Skeletal muscle tissue (tissue), 3 donors: ENCODE measurements at regions not wholly inside any gene's neighbourhood (a gene's known extent, or its start where the extent isn't known, plus 50 kb on each side); places are given as distances from the start of the nearest gene placed in this dataset.
"Not testable (repeated sequence)": the region's sequence is repeated elsewhere in the genome, so short reads cannot be mapped to it uniquely, and the experiment has no call there.

ENCODE experiments used
- H3K27ac ChIP-seq: one replicate; pipeline ENCODE4 v1.7.0; 2013; ENCODE audit warnings: mild to moderate bottlenecking, low read depth, low read length, inconsistent platforms
- H3K27me3 ChIP-seq, 3 donors: one replicate each; pipeline ENCODE4 v1.7.0; 2013; ENCODE audit warnings: low read length in 3 of 3; ENCODE audit not compliant: control insufficient read depth in 3 of 3, insufficient read depth in 3 of 3
- H3K36me3 ChIP-seq, 3 donors: one replicate each; pipeline ENCODE4 v1.7.0; 2013; ENCODE audit warnings: low read length in 3 of 3; ENCODE audit not compliant: control insufficient read depth in 3 of 3, insufficient read depth in 3 of 3
- H3K4me1 ChIP-seq, 3 donors: one replicate each; pipeline ENCODE4 v1.7.0; 2013; ENCODE audit warnings: low read length in 3 of 3, mild to moderate bottlenecking in 3 of 3; ENCODE audit not compliant: control insufficient read depth in 3 of 3, insufficient read depth in 3 of 3
- H3K4me3 ChIP-seq, 3 donors: one replicate each; pipeline ENCODE4 v1.7.0; 2013; ENCODE audit warnings: low read length in 3 of 3
- H3K9ac ChIP-seq, 3 donors: one replicate each; pipeline ENCODE4 v1.7.0; 2013; ENCODE audit warnings: low read length in 3 of 3, mild to moderate bottlenecking in 3 of 3, moderate library complexity in 2 of 3, low read depth in 1 of 3
- H3K9me3 ChIP-seq, 3 donors: one replicate each; pipeline ENCODE4 v1.7.0; 2013; ENCODE audit warnings: low read length in 3 of 3; ENCODE audit not compliant: control insufficient read depth in 3 of 3
- donor health status: Osteomylitis.

DNA sequence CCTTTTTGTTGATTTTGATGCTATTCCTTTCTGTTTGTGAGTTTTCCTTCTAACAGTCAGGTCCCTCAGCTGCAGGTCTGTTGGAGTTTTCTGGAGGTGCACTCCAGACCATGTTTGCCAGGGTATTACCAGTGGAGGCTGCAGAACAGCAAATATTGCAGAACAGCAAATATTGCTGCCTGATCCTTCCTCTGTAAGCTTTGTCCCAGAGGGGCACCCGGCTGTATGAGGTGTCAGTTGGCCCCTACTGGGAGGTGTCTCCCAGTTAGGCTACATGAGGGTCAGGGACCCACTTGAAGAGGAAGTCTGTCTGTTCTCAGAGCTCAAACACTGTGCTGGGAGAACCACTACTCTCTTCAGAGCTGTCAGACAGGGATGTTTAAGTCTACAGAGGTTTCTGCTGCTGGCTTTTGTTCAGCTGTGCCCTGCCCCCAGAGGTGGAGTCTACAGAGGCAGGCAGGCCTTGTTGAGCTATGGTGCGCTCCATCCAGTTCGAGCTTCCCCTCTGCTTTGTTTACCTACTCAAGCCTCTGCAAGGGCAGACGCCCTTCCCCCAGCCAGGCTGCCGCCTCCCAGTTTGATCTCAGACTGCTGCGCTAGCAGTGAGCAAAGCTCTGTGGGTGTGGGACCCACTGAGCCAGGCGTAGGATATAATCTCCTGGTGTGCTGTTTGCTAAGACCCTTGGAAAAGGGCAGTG is 70.3 kb upstream of the CECR2 start:
- not testable (repeated sequence) for H3K9me3 ChIP-seq, H3K4me3 ChIP-seq, H3K9ac ChIP-seq, H3K27ac ChIP-seq, H3K27me3 ChIP-seq, H3K4me1 ChIP-seq, H3K36me3 ChIP-seq

GRCh38 chr22:17285656-17286055 is 66.4 kb upstream of the ADA2 start:
- Histone ChIP-seq H3K4me1 (no peaks in the 10 kb centered on the region), H3K36me3 (no peaks in the 10 kb centered on the region), H3K9ac (no peak overlapping the region), H3K27me3 (peaks cover 0 to 3% (median 0%) of the 10 kb centered on the region in 3 donors), H3K9me3 (no peaks in the 10 kb centered on the region), H3K27ac (no peak overlapping the region), H3K4me3 (no peak overlapping the region)

- Histone ChIP-seq H3K27ac (no peak overlapping the region), H3K9ac (no peak overlapping the region), H3K9me3 (no peaks in the 10 kb centered on the region), H3K4me3 (no peak overlapping the region), H3K4me1 (no peaks in the 10 kb centered on the region), H3K36me3 (no peaks in the 10 kb centered on the region), H3K27me3 (peaks cover 0 to 3% (median 0%) of the 10 kb centered on the region in 3 donors)
Observed at GRCh38 chr22:17284888-17285287, 65.7 kb upstream of the ADA2 start.

GRCh38 chr22:17284466-17284865 is 65.2 kb upstream of the ADA2 start:
- no peaks in the 10 kb centered on the region for H3K36me3 ChIP-seq
- H3K4me1 ChIP-seq = no peaks in the 10 kb centered on the region
- no peak overlapping the region for H3K27ac ChIP-seq
- no peaks in the 10 kb centered on the region for H3K9me3 ChIP-seq
- H3K27me3 ChIP-seq = peaks cover 0 to 3% (median 0%) of the 10 kb centered on the region in 3 donors
- no peak overlapping the region for H3K9ac ChIP-seq
- no peak overlapping the region for H3K4me3 ChIP-seq

DNA sequence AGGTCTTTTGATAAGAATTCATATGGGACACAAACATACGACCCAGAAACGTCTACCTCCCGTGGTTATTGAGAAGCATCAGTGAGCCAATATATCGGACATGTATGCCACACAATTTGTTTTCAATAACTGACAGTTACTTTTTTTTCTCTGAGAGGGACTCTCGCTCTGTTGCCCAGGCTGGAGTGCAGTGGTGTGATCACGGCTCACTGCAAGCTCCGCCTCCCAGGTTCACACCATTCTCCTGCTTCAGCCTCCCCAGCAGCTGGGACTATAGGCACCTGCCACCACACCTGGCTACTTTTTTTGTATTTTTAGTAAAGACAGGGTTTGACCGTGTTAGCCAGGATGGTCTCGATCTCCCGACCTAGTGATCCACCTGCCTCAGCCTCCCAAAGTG is 64.6 kb upstream of the ADA2 start:
- H3K9ac ChIP-seq, H3K27me3 ChIP-seq, H3K36me3 ChIP-seq, H3K4me1 ChIP-seq, H3K27ac ChIP-seq, H3K9me3 ChIP-seq, H3K4me3 ChIP-seq: not testable (repeated sequence)

- Histone ChIP-seq H3K4me3 (no peak overlapping the region), H3K9ac (no peak overlapping the region), H3K4me1 (no peaks in the 10 kb centered on the region), H3K27ac (no peak overlapping the region), H3K9me3 (no peaks in the 10 kb centered on the region), H3K36me3 (no peaks in the 10 kb centered on the region), H3K27me3 (no peaks in the 10 kb centered on the region)
Observed at GRCh38 chr22:17283423-17283822, 64.2 kb upstream of the ADA2 start.

- H3K9ac ChIP-seq = no peak overlapping the region
- no peaks in the 10 kb centered on the region for H3K9me3 ChIP-seq
- no peaks in the 10 kb centered on the region for H3K27me3 ChIP-seq
- H3K27ac ChIP-seq = no peak overlapping the region
- H3K4me1 ChIP-seq = no peaks in the 10 kb centered on the region
- H3K36me3 ChIP-seq = no peaks in the 10 kb centered on the region
- no peak overlapping the region for H3K4me3 ChIP-seq
Observed at GRCh38 chr22:17281440-17281841, 62.2 kb upstream of the ADA2 start.

GRCh38 chr22:17281026-17281425 is 61.8 kb upstream of the ADA2 start:
- no peaks in the 10 kb centered on the region for H3K9me3 ChIP-seq

DNA sequence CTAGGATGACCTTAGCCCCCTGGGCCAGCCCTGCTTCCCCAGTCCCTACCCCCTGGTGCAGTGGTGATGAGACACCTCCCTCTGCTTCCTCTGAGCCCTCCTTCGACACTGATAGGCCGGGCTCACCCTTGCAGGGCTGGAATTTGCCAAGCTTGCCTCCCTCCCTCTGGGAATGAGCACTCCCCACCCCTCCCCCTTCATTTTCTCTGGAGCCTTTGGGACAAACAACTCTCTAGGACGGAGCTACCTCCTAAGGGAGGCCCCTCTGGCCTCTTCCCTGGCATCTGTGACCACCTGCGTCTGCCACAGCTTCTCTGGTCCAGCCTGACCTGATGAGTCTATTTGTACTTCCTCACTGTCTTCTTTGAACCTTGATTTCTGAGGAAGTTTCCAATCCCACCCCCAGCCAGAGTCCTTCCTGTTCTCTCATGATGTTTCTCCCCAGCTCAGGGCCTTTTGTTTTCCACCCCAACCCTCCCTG is 53.3 kb upstream of the ADA2 start:
- H3K4me1 ChIP-seq = peaks cover 0 to 7% (median 6%) of the 10 kb centered on the region in 3 donors
- H3K9ac ChIP-seq = no peak overlapping the region
- no peaks in the 10 kb centered on the region for H3K27me3 ChIP-seq
- no peaks in the 10 kb centered on the region for H3K9me3 ChIP-seq
- H3K27ac ChIP-seq = no peak overlapping the region
- H3K4me3 ChIP-seq = no peak overlapping the region
- no peaks in the 10 kb centered on the region for H3K36me3 ChIP-seq

More at GRCh38 chr22:17281026-17281425, 61.8 kb upstream of the ADA2 start:
- no peaks in the 10 kb centered on the region for H3K27me3 ChIP-seq
- H3K4me3 ChIP-seq = no peak overlapping the region
- no peaks in the 10 kb centered on the region for H3K36me3 ChIP-seq
- no peak overlapping the region for H3K9ac ChIP-seq
- no peaks in the 10 kb centered on the region for H3K4me1 ChIP-seq
- H3K27ac ChIP-seq = no peak overlapping the region

DNA sequence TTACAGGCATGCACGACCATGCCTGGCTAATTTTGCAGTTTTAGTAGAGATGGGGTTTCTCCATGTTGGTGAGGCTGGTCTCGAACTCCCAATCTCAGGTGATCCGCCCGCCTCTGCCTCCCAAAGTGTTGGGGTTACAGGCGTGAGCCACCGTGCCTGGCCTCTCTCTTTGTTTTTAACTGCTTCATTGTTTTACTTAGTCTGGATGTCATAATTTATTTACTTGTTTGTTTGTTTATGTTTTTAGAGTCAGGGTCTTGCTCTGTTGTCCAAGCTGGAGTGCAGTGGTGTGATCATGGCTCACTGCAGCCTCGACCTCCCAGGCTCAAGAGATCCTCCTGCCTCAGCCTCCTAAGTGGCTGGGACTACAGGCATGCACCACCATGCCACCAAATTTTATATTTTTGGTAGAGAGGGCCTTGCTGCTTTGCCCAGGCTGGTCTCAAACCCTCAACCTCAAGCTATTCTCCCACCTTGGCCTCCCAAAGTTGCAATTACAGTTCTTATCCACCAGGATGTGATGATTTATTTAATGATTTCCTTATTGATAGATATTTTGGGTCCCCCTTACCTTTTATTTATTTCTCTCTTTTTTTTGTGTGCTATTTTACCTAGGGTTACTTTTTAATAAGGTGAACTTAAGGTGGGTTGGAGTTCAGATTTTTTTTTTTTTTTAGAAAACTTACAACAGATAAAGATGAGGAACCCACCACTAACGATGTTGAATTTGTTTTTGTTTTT is 52.6 kb upstream of the ADA2 start:
- Histone ChIP-seq H3K36me3 (no peaks in the 10 kb centered on the region), H3K27ac (no peak overlapping the region), H3K9ac (no peak overlapping the region), H3K27me3 (no peaks in the 10 kb centered on the region), H3K4me1 (peaks cover 4 to 10% (median 10%) of the 10 kb centered on the region in 3 donors), H3K9me3 (no peaks in the 10 kb centered on the region), H3K4me3 (no peak overlapping the region)
